Parathyroid adenoma (tissue), 2 donors: ENCODE measurements at regions not wholly inside any gene's neighbourhood (a gene's known extent, or its start where the extent isn't known, plus 50 kb on each side); places are given as distances from the start of the nearest gene placed in this dataset.

Experiments used
- H2AFZ ChIP-seq: fragments of 300-600 bp; sonication (generic); one replicate; pipeline ENCODE4 v1.7.0; 2017; ENCODE audit warnings: antibody characterized with exemption, mild to moderate bottlenecking
- H3K27ac ChIP-seq: fragments of 300-600 bp; sonication (generic); one replicate; pipeline ENCODE4 v1.7.0; 2017
- H3K27me3 ChIP-seq: fragments of 300-600 bp; sonication (generic); one replicate; pipeline ENCODE4 v1.7.0; 2017; ENCODE audit warnings: low read length; ENCODE audit not compliant: control insufficient read depth, insufficient read depth
- H3K36me3 ChIP-seq: fragments of 300-600 bp; sonication (generic); one replicate; pipeline ENCODE4 v1.7.0; 2017; ENCODE audit warnings: low read length; ENCODE audit not compliant: control insufficient read depth, insufficient read depth
- H3K4me1 ChIP-seq: fragments of 300-600 bp; sonication (generic); one replicate; pipeline ENCODE4 v1.7.0; 2017; ENCODE audit warnings: control low read depth
- H3K4me2 ChIP-seq: fragments of 300-600 bp; sonication (generic); one replicate; pipeline ENCODE4 v1.7.0; 2017; ENCODE audit warnings: low read length
- H3K4me3 ChIP-seq: fragments of 300-600 bp; sonication (generic); one replicate; pipeline ENCODE4 v1.7.0; 2017; ENCODE audit warnings: low read depth, low read length
- H3K79me2 ChIP-seq: fragments of 300-600 bp; sonication (generic); one replicate; pipeline ENCODE4 v1.7.0; 2017; ENCODE audit warnings: control low read depth
- H3K9ac ChIP-seq: fragments of 300-600 bp; sonication (generic); one replicate; pipeline ENCODE4 v1.7.0; 2017; ENCODE audit warnings: mild to moderate bottlenecking
- H3K9me3 ChIP-seq: fragments of 300-600 bp; sonication (generic); one replicate; pipeline ENCODE4 v1.7.0; 2017; ENCODE audit warnings: low read length; ENCODE audit not compliant: control insufficient read depth
- TF ChIP-seq, protein P1 (sequence below): fragments of 300-600 bp; sonication (generic); IDR thresholded peaks from one replicate; pipeline ENCODE4 v1.7.0; 2017; ENCODE audit warnings: antibody characterized with exemption, mild to moderate bottlenecking
- donor health status: primary hyperparathyroidism.

DNA sequence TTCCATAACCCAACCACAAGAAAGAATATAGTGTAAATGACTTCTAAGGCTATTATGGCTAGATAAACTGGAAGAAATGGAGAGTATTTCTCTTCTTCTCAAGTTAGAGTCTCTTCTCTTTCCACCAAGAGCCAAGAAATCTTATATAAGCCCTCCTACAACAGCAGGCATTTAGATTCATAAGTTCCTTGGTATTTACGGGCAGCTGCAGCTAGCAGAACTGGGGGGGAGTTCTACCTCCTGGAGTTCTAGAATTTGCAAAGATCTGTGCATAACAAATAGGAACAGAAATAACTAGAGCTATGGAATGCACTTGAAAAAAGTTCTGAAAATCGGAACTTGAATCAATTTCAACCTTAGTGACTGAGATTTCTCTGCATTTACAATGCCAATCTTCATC is 715.2 kb upstream of the GRM3 start:
- Histone ChIP-seq H3K36me3 (no peaks in the 10 kb centered on the region), H3K27ac (no peak overlapping the region), H3K4me1 (no peaks in the 10 kb centered on the region), H3K27me3 (no peaks in the 10 kb centered on the region), H3K9me3 (no peaks in the 10 kb centered on the region), H3K9ac (no peak overlapping the region), H3K4me2 (no peak overlapping the region), H3K4me3 (no peak overlapping the region), H2AFZ (no peak overlapping the region), H3K79me2 (no peaks in the 10 kb centered on the region)
- TF ChIP-seq, protein P1, sequence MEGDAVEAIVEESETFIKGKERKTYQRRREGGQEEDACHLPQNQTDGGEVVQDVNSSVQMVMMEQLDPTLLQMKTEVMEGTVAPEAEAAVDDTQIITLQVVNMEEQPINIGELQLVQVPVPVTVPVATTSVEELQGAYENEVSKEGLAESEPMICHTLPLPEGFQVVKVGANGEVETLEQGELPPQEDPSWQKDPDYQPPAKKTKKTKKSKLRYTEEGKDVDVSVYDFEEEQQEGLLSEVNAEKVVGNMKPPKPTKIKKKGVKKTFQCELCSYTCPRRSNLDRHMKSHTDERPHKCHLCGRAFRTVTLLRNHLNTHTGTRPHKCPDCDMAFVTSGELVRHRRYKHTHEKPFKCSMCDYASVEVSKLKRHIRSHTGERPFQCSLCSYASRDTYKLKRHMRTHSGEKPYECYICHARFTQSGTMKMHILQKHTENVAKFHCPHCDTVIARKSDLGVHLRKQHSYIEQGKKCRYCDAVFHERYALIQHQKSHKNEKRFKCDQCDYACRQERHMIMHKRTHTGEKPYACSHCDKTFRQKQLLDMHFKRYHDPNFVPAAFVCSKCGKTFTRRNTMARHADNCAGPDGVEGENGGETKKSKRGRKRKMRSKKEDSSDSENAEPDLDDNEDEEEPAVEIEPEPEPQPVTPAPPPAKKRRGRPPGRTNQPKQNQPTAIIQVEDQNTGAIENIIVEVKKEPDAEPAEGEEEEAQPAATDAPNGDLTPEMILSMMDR, result no peak

GRCh38 chr7:85927226-85927625 is 716.5 kb upstream of the GRM3 start:
- no peak overlapping the region for H3K4me2 ChIP-seq
- TF ChIP-seq, protein P1, result no peak
- no peak overlapping the region for H3K9ac ChIP-seq
- no peak overlapping the region for H2AFZ ChIP-seq
- no peaks in the 10 kb centered on the region for H3K36me3 ChIP-seq
- H3K27ac ChIP-seq, result no peak overlapping the region
- no peaks in the 10 kb centered on the region for H3K79me2 ChIP-seq
- no peaks in the 10 kb centered on the region for H3K9me3 ChIP-seq
- H3K4me3 ChIP-seq, result no peak overlapping the region
- H3K4me1 ChIP-seq, result no peaks in the 10 kb centered on the region
- H3K27me3 ChIP-seq, result no peaks in the 10 kb centered on the region

- no peaks in the 10 kb centered on the region for H3K9me3 ChIP-seq
- no peak overlapping the region for H3K27ac ChIP-seq
- no peaks in the 10 kb centered on the region for H3K27me3 ChIP-seq
- TF ChIP-seq, protein P1, result no peak
- H3K4me3 ChIP-seq, result no peak overlapping the region
- H3K4me1 ChIP-seq, result no peaks in the 10 kb centered on the region
- H3K9ac ChIP-seq, result no peak overlapping the region
- H3K79me2 ChIP-seq, result no peaks in the 10 kb centered on the region
- H2AFZ ChIP-seq, result no peak overlapping the region
- no peak overlapping the region for H3K4me2 ChIP-seq
- no peaks in the 10 kb centered on the region for H3K36me3 ChIP-seq
Measured at GRCh38 chr7:85924062-85924461, 719.6 kb upstream of the GRM3 start.

DNA sequence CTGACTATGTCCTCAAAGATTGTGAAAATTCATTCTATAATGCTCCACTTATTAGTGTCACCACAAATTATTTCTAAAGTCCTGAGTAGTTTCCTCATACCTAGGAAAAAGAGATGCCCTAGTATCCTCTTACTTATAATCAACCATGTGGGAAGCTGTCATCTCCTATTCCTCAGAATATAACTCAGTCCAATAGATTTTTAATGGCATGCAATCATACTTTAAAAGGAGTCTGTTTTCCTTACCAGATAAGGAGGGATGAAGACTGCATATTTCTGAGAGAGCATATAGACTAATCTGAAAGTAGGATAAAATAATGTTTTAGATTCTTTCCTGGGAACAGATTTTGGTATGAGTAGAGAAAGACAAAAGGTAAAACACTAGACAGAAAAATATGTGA is 727.7 kb upstream of the GRM3 start:
- no peaks in the 10 kb centered on the region for H3K27me3 ChIP-seq
- H2AFZ ChIP-seq, result no peak overlapping the region
- H3K4me2 ChIP-seq, result no peak overlapping the region
- no peaks in the 10 kb centered on the region for H3K9me3 ChIP-seq
- no peak overlapping the region for H3K27ac ChIP-seq
- no peaks in the 10 kb centered on the region for H3K79me2 ChIP-seq
- no peak overlapping the region for H3K4me3 ChIP-seq
- no peak overlapping the region for H3K9ac ChIP-seq
- TF ChIP-seq, protein P1, result no peak
- no peaks in the 10 kb centered on the region for H3K4me1 ChIP-seq
- no peaks in the 10 kb centered on the region for H3K36me3 ChIP-seq

- Histone ChIP-seq H3K27ac (no peak overlapping the region), H3K4me3 (no peak overlapping the region), H3K27me3 (no peaks in the 10 kb centered on the region), H3K4me2 (no peak overlapping the region), H3K9me3 (no peaks in the 10 kb centered on the region), H2AFZ (no peak overlapping the region), H3K36me3 (no peaks in the 10 kb centered on the region), H3K4me1 (no peaks in the 10 kb centered on the region), H3K9ac (no peak overlapping the region), H3K79me2 (no peaks in the 10 kb centered on the region)
- TF ChIP-seq, protein P1, result no peak
Measured at GRCh38 chr7:85914437-85914836, 727.6 kb upstream of the SEMA3D start.
